Loucy (cell line): ENCODE measurements at regions not wholly inside any gene's neighbourhood (a gene's known extent, or its start where the extent isn't known, plus 50 kb on each side); places are given as distances from the start of the nearest gene placed in this dataset.

Source experiments
- CTCF ChIP-seq: fragments of 200-600 bp; sonication (generic); conservative IDR thresholded peaks from 2 replicates; pipeline ENCODE4 v1.5.1; 2014; ENCODE audit warnings: mild to moderate bottlenecking, antibody characterized with exemption, low read length
- EZH2phosphoT487 ChIP-seq: fragments of 200-600 bp; IDR thresholded peaks from 2 replicates; pipeline ENCODE4 v1.6.1; 2018; ENCODE audit warnings: antibody characterized with exemption, mild to moderate bottlenecking, moderate library complexity, borderline replicate concordance

- no peak for TF ChIP-seq EZH2phosphoT487
- TF ChIP-seq CTCF: no peak
Observed at GRCh38 chr20:24361541-24361940, 107.9 kb upstream of the SYNDIG1 start.
